H1 (cell line): ENCODE measurements at regions not wholly inside any gene's neighbourhood (a gene's known extent, or its start where the extent isn't known, plus 50 kb on each side); places are given as distances from the start of the nearest gene placed in this dataset.

Experiments used
- CTCF ChIA-PET: fragments of 300-600 bp; sonication (Branson Sonifier 250); formaldehyde crosslinking; loops from one replicate; lab custom pipeline; 2021; ENCODE audit not compliant: partially characterized antibody; lab: Charles Lee
- POLR2A ChIA-PET: fragments of 300-600 bp; sonication (Branson Sonifier 250); formaldehyde crosslinking; loops from one replicate; lab custom pipeline; 2021; ENCODE audit warnings: inconsistent platforms; ENCODE audit not compliant: partially characterized antibody; lab: Charles Lee
- DNase-seq, 2 experiments: peaks; one replicate each; pipeline versions ENCODE4 v3.0.0 to v3.0.0-alpha.2; 2010 to 2022; ENCODE audit warnings: low spot score in 2 of 2, low read depth in 1 of 2, mixed read lengths in 1 of 2
- FAIRE-seq: peaks from 2 replicates; lab custom pipeline; 2011; peaks lifted over from hg19 to GRCh38; lab: Jason Lieb, UNC
- H2AFZ ChIP-seq: 2 replicates; pipeline ENCODE4 v1.8.1; 2012; ENCODE audit warnings: low read length, inconsistent platforms
- H2AK5ac ChIP-seq: 2 replicates; pipeline ENCODE4 v1.6.1; 2013; ENCODE audit warnings: low read depth, low read length
- H2BK120ac ChIP-seq: replicated peaks from 2 replicates; pipeline ENCODE3; 2013; ENCODE audit warnings: low read depth, low read length, inconsistent platforms
- H2BK12ac ChIP-seq: 2 replicates; pipeline ENCODE4 v1.6.1; 2013; ENCODE audit warnings: low read depth, low read length
- H2BK15ac ChIP-seq: 2 replicates; pipeline ENCODE4 v1.6.1; 2013; ENCODE audit warnings: low read length
- H2BK20ac ChIP-seq: 2 replicates; pipeline ENCODE4 v1.6.1; 2013; ENCODE audit warnings: low read length
- H2BK5ac ChIP-seq: 2 replicates; pipeline ENCODE4 v1.6.1; 2013; ENCODE audit warnings: low read depth, low read length
- H3K14ac ChIP-seq: 2 replicates; pipeline ENCODE4 v1.6.1; 2013; ENCODE audit warnings: inconsistent platforms; ENCODE audit not compliant: insufficient read length
- H3K18ac ChIP-seq: 2 replicates; pipeline ENCODE4 v1.6.1; 2013; ENCODE audit warnings: low read length; ENCODE audit errors: extremely low read depth
- H3K23ac ChIP-seq: 2 replicates; pipeline ENCODE4 v1.6.1; 2013; ENCODE audit warnings: inconsistent platforms; ENCODE audit not compliant: insufficient read length
- H3K23me2 ChIP-seq: 2 replicates; pipeline ENCODE4 v1.6.1; 2013; ENCODE audit warnings: low read depth, low read length
- H3K27ac ChIP-seq: 2 replicates; pipeline ENCODE4 v1.6.1; 2011; ENCODE audit warnings: low read depth, low read length, inconsistent platforms
- H3K27me3 ChIP-seq, 4 experiments: replicated peaks in 1 of 4; 1 replicate in 1 of 4; 2 replicates in 3 of 4; pipeline versions ENCODE4 v1.6.1 to v1.8.1; 2011 to 2013; ENCODE audit warnings: low read length in 3 of 4, mild to moderate bottlenecking in 3 of 4, inconsistent platforms in 2 of 4, mixed read lengths in 2 of 4, moderate library complexity in 1 of 4; ENCODE audit not compliant: control insufficient read depth in 3 of 4, insufficient read depth in 3 of 4; ENCODE audit errors: extremely low read depth in 1 of 4
- H3K36me3 ChIP-seq, 4 experiments: 2 replicates each; pipeline versions ENCODE4 v1.6.1 to v1.8.1; 2011 to 2013; ENCODE audit warnings: mild to moderate bottlenecking in 4 of 4, low read length in 3 of 4, moderate library complexity in 2 of 4, control low read depth in 1 of 4, inconsistent platforms in 1 of 4; ENCODE audit not compliant: insufficient read depth in 4 of 4, control insufficient read depth in 2 of 4
- H3K4ac ChIP-seq: replicated peaks from 2 replicates; pipeline ENCODE3; 2013; ENCODE audit warnings: low read length, low read depth, mixed read lengths, inconsistent platforms; ENCODE audit not compliant: insufficient read length
- H3K4me1 ChIP-seq, 4 experiments: replicated peaks in 1 of 4; 1 replicate in 1 of 4; 2 replicates in 3 of 4; pipeline versions ENCODE4 v1.6.1 to v1.8.1; 2011 to 2013; ENCODE audit warnings: low read length in 3 of 4, inconsistent platforms in 2 of 4, mixed read lengths in 1 of 4; ENCODE audit not compliant: insufficient read depth in 4 of 4, control insufficient read depth in 3 of 4
- H3K4me2 ChIP-seq, 2 experiments: 2 replicates each; pipeline versions ENCODE4 v1.6.1 to v1.8.1; 2011 to 2013; ENCODE audit warnings: low read depth in 2 of 2, low read length in 2 of 2, control low read depth in 1 of 2, inconsistent platforms in 1 of 2, mild to moderate bottlenecking in 1 of 2; ENCODE audit not compliant: insufficient read depth in 1 of 2
- H3K4me3 ChIP-seq, 4 experiments: fragments of 200-600, 300-600 bp in 1 of 4; sonication (generic), shearing (Covaris generic), sonication (Bioruptor Twin) in 1 of 4; 2 replicates each; pipeline versions ENCODE4 v1.5.1 to v1.8.1; 2011 to 2016; ENCODE audit warnings: low read length in 4 of 4, low read depth in 3 of 4, control low read depth in 2 of 4, inconsistent platforms in 2 of 4, mild to moderate bottlenecking in 2 of 4, mixed read lengths in 1 of 4, moderate library complexity in 1 of 4; ENCODE audit not compliant: insufficient read depth in 2 of 4; ENCODE audit errors: extremely low read depth in 1 of 4
- H3K56ac ChIP-seq: replicated peaks from 2 replicates; pipeline ENCODE3; 2013; ENCODE audit warnings: low read depth, mild to moderate bottlenecking, mixed read lengths, low read length, inconsistent platforms; ENCODE audit not compliant: insufficient read length
- H3K79me1 ChIP-seq: 2 replicates; pipeline ENCODE4 v1.6.1; 2013; ENCODE audit warnings: low read depth, low read length, control low read depth
- H3K79me2 ChIP-seq, 2 experiments: 2 replicates each; pipeline versions ENCODE4 v1.6.1 to v1.8.1; 2012 to 2013; ENCODE audit warnings: low read length in 2 of 2, mild to moderate bottlenecking in 2 of 2, inconsistent platforms in 1 of 2; ENCODE audit not compliant: insufficient read depth in 2 of 2, control insufficient read depth in 1 of 2
- H3K9ac ChIP-seq, 4 experiments: replicated peaks in 1 of 4; 1 replicate in 1 of 4; 2 replicates in 3 of 4; pipeline versions ENCODE4 v1.6.1 to v1.8.1; 2011 to 2013; ENCODE audit warnings: low read depth in 3 of 4, low read length in 3 of 4, control low read depth in 2 of 4, mild to moderate bottlenecking in 2 of 4, moderate library complexity in 2 of 4, inconsistent platforms in 1 of 4; ENCODE audit errors: extremely low read depth in 1 of 4
- H3K9me3 ChIP-seq, 2 experiments: 2 replicates each; pipeline versions ENCODE4 v1.6.1 to v1.8.1; 2012 to 2013; ENCODE audit warnings: mild to moderate bottlenecking in 2 of 2, moderate library complexity in 2 of 2, control low read depth in 1 of 2, inconsistent platforms in 1 of 2, low read depth in 1 of 2, low read length in 1 of 2, mixed read lengths in 1 of 2; ENCODE audit not compliant: insufficient read depth in 2 of 2
- H4K20me1 ChIP-seq, 2 experiments: replicated peaks in 1 of 2; 2 replicates each; pipeline versions ENCODE3 to v1.8.1; 2011 to 2013; ENCODE audit warnings: inconsistent platforms in 2 of 2, low read length in 2 of 2, mild to moderate bottlenecking in 1 of 2; ENCODE audit not compliant: insufficient read depth in 2 of 2, control insufficient read depth in 1 of 2
- H4K5ac ChIP-seq: 2 replicates; pipeline ENCODE4 v1.6.1; 2013; ENCODE audit warnings: low read length, low read depth, mixed read lengths, inconsistent platforms; ENCODE audit not compliant: insufficient read length
- H4K8ac ChIP-seq: 2 replicates; pipeline ENCODE4 v1.8.0; 2013; ENCODE audit warnings: mild to moderate bottlenecking, moderate library complexity, low read length, inconsistent platforms; ENCODE audit not compliant: insufficient read depth; ENCODE audit errors: extremely low read depth
- H4K91ac ChIP-seq: replicated peaks from 2 replicates; pipeline ENCODE3; 2013; ENCODE audit warnings: low read length, mixed read lengths, inconsistent platforms; ENCODE audit not compliant: insufficient read length
- CEBPB ChIP-seq: IDR thresholded peaks from 2 replicates; pipeline ENCODE4 v1.6.1; 2012; ENCODE audit warnings: low read depth, low read length
- CREB1 ChIP-seq: IDR thresholded peaks from 2 replicates; pipeline ENCODE4 v1.6.1; 2012; ENCODE audit warnings: inconsistent platforms
- CTBP2 ChIP-seq: IDR thresholded peaks from 2 replicates; pipeline ENCODE4 v1.7.0; 2011; ENCODE audit warnings: borderline replicate concordance, mild to moderate bottlenecking, moderate library complexity, mixed read lengths, low read length; ENCODE audit not compliant: insufficient read depth, insufficient read length
- EP300 ChIP-seq, 2 experiments: IDR thresholded peaks; 1 replicate in 1 of 2; 2 replicates in 1 of 2; pipeline ENCODE4 v1.6.1; 2011 to 2012; ENCODE audit warnings: low read depth in 2 of 2, low read length in 2 of 2, mild to moderate bottlenecking in 2 of 2, borderline replicate concordance in 1 of 2, inconsistent platforms in 1 of 2, moderate library complexity in 1 of 2
- HDAC6 ChIP-seq: IDR thresholded peaks from one replicate; pipeline ENCODE4 v1.7.1; 2012; ENCODE audit warnings: low read depth, mild to moderate bottlenecking, inconsistent platforms, low read length, moderate library complexity
- JUND ChIP-seq: IDR thresholded peaks from 2 replicates; pipeline ENCODE4 v1.6.1; 2011; ENCODE audit warnings: mild to moderate bottlenecking, improper control_type of control experiment, low read length
- NANOG ChIP-seq: IDR thresholded peaks from 2 replicates; pipeline ENCODE4 v1.6.1; 2011; ENCODE audit warnings: low read length, low read depth, mild to moderate bottlenecking, inconsistent platforms; ENCODE audit not compliant: insufficient read depth, poor library complexity, severe bottlenecking
- POLR2A ChIP-seq, 2 experiments: IDR thresholded peaks; 1 replicate in 1 of 2; 2 replicates in 1 of 2; pipeline ENCODE4 v1.6.1; 2011; ENCODE audit warnings: low read depth in 2 of 2, low read length in 2 of 2, mild to moderate bottlenecking in 2 of 2; ENCODE audit errors: control extremely low read depth in 1 of 2
- POU5F1 ChIP-seq: IDR thresholded peaks from 2 replicates; pipeline ENCODE4 v1.6.1; 2011; ENCODE audit warnings: low read depth, mild to moderate bottlenecking, low read length, moderate library complexity
- RNF2 ChIP-seq: fragments of 200-900, 300-1000 bp; sonication (generic); IDR thresholded peaks from 2 replicates; pipeline ENCODE4 v1.7.1; 2016; ENCODE audit warnings: borderline replicate concordance, low read depth, mild to moderate bottlenecking, antibody characterized with exemption, low read length; ENCODE audit not compliant: poor library complexity, severe bottlenecking; ENCODE audit errors: missing control alignments
- SIX5 ChIP-seq: IDR thresholded peaks from 2 replicates; pipeline ENCODE4 v1.6.1; 2011; ENCODE audit warnings: mild to moderate bottlenecking, low read depth, low read length
- SRF ChIP-seq: IDR thresholded peaks from 2 replicates; pipeline ENCODE4 v1.6.1; 2011; ENCODE audit warnings: mild to moderate bottlenecking, low read depth, low read length, moderate library complexity
- TAF7 ChIP-seq: optimal IDR thresholded peaks from 2 replicates; pipeline ENCODE3; 2011; ENCODE audit warnings: low read depth, mild to moderate bottlenecking, inconsistent platforms, low read length, moderate library complexity, borderline replicate concordance
- TBP ChIP-seq: IDR thresholded peaks from 2 replicates; pipeline ENCODE4 v1.6.1; 2011; ENCODE audit warnings: low read depth, low read length, improper control_type of control experiment
- WGBS, 2 experiments: shearing (Covaris generic) in 1 of 2; methylation state at CpG; one replicate each; pipeline versions ENCODE4 v1.1.6 to v1.1.7; 2013 to 2015; ENCODE audit warnings: low lambda C conversion rate in 2 of 2, mixed read lengths in 2 of 2, inconsistent platforms in 1 of 2, low coverage in 1 of 2, missing lambda C conversion rate in 1 of 2; ENCODE audit not compliant: insufficient replicate concordance in 2 of 2, insufficient coverage in 1 of 2, insufficient read length in 1 of 2; ENCODE audit errors: extremely low coverage in 1 of 2, missing lambda C conversion rate in 1 of 2; 5-methylcytosine and 5-hydroxymethylcytosine counted together
- TF ChIP-seq, protein P1 (sequence below): IDR thresholded peaks from 2 replicates; pipeline ENCODE4 v1.6.1; 2011; ENCODE audit warnings: low read length, improper control_type of control experiment

DNA sequence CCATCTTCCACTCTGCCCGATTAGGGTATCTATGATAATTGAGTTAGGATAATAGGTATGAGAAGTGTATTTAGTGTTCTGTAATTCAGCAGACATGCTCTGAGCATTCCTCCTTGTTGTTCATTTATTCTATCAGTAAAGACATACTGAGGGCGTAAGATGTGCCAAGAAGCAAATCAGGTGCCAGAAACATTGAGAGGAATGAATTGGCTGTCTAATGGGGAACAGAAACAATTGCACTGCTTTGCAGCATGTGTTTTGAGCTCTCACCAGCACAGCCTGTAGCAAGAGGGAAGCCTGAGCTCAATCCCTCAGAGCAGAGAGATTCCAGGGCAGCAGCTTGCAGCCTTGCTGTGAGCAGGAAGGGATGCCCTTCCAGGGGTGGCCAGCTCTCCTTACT lies 589.3 kb downstream of the BCL11B start:
- no peak overlapping the region for H4K5ac ChIP-seq
- no peak overlapping the region for H2AFZ ChIP-seq
- H4K20me1 ChIP-seq: no peaks in the 10 kb centered on the region
- H3K14ac ChIP-seq: no peak overlapping the region
- no peaks in the 10 kb centered on the region for H3K9me3 ChIP-seq
- no peak overlapping the region for H3K4me2 ChIP-seq
- H2AK5ac ChIP-seq: no peak overlapping the region
- no peak overlapping the region for H3K4me3 ChIP-seq
- 100% methylated on average over 2 of the region's 2 CpGs; no CpG with 5 or more reads in 1 of the 2 experiments for WGBS, 2 experiments
- no peaks in the 10 kb centered on the region for H3K23me2 ChIP-seq
- POLR2A ChIA-PET: no interaction called here
- DNase-seq (no peak), FAIRE-seq (no peak)
- no peaks in the 10 kb centered on the region for H3K79me1 ChIP-seq
- no peak overlapping the region for H3K18ac ChIP-seq
- no peak overlapping the region for H3K4ac ChIP-seq
- no peaks in the 10 kb centered on the region for H3K79me2 ChIP-seq
- no peak overlapping the region for H2BK5ac ChIP-seq
- CTCF ChIA-PET: no interaction called here
- H3K27me3 ChIP-seq: no peaks in the 10 kb centered on the region
- no peak overlapping the region for H2BK120ac ChIP-seq
- no peak overlapping the region for H3K27ac ChIP-seq
- H4K8ac ChIP-seq: no peak overlapping the region
- H3K56ac ChIP-seq: no peak overlapping the region
- no peak overlapping the region for H3K23ac ChIP-seq
- H3K4me1 ChIP-seq: no peaks in the 10 kb centered on the region
- H3K36me3 ChIP-seq: no peaks in the 10 kb centered on the region
- no peak overlapping the region for H3K9ac ChIP-seq
- no peak overlapping the region for H2BK20ac ChIP-seq
- no peak overlapping the region for H2BK12ac ChIP-seq
- no peak overlapping the region for H4K91ac ChIP-seq
- no peak overlapping the region for H2BK15ac ChIP-seq
- TF ChIP-seq CREB1 (no peak), EP300 (IDR thresholded peaks at IDR 0.05; ENCODE audit: borderline replicate concordance in 1 of 2, low read depth in 2 of 2, low read length in 2 of 2) (no peak), NANOG (no peak), TBP (no peak), TAF7 (no peak), POU5F1 (no peak), CTBP2 (no peak), SRF (no peak), JUND (no peak), CEBPB (no peak), RNF2 (no peak), POLR2A (IDR thresholded peaks at IDR 0.05; ENCODE audit: control extremely low read depth in 1 of 2, low read depth in 2 of 2, low read length in 2 of 2) (no peak), SIX5 (no peak), HDAC6 (no peak)
- TF ChIP-seq, protein P1, sequence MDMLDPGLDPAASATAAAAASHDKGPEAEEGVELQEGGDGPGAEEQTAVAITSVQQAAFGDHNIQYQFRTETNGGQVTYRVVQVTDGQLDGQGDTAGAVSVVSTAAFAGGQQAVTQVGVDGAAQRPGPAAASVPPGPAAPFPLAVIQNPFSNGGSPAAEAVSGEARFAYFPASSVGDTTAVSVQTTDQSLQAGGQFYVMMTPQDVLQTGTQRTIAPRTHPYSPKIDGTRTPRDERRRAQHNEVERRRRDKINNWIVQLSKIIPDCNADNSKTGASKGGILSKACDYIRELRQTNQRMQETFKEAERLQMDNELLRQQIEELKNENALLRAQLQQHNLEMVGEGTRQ: no peak
